GM10248 (cell line): ENCODE measurements at regions not wholly inside any gene's neighbourhood (a gene's known extent, or its start where the extent isn't known, plus 50 kb on each side); places are given as distances from the start of the nearest gene placed in this dataset.

Experiments used
- CTCF ChIA-PET: fragments of 300-600 bp; sonication (Branson Sonifier 250); formaldehyde crosslinking; extraction: SDS; loops from one replicate; lab custom pipeline; 2021; ENCODE audit warnings: antibody characterized with exemption; lab: Yijun Ruan, JAX
- POLR2A ChIA-PET: fragments of 350-650 bp; sonication (Branson Sonifier 250); formaldehyde crosslinking; extraction: SDS; loops from one replicate; lab custom pipeline; 2020; ENCODE audit warnings: antibody characterized with exemption; lab: Yijun Ruan, JAX
- DNase-seq: peaks from one replicate; pipeline ENCODE4 v3.0.0; 2012; ENCODE audit errors: extremely low spot score
- TF ChIP-seq, protein P1 (sequence below): IDR thresholded peaks from 2 replicates; pipeline ENCODE4 v1.5.1; 2012; ENCODE audit warnings: mild to moderate bottlenecking, low read depth; ENCODE audit errors: extremely low read depth, missing control alignments, control extremely low read depth

DNA sequence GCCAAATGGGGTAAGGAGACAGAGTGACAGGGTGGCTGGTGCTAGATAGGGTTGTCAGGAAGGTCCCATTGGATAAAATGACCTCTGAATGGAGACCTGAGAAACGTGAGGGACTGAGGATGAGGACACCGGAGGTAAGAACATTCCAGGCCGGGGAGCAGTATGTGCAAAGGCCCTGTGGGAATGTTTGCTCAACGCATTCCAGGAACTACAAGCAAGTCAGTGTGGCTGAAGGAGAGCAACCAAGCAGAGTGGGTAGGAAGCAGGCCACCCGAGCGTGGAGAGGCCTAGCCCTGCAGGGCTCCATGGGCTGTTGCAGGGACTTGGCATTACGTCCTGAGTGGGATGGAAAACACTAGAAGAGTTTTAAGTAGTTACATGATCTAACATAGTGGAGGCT is 185.6 kb downstream of the ZBTB18 start:
- DNase-seq, result no peak
- ChIA-PET CTCF (no interaction called here), POLR2A (no interaction called here)
- TF ChIP-seq, protein P1, sequence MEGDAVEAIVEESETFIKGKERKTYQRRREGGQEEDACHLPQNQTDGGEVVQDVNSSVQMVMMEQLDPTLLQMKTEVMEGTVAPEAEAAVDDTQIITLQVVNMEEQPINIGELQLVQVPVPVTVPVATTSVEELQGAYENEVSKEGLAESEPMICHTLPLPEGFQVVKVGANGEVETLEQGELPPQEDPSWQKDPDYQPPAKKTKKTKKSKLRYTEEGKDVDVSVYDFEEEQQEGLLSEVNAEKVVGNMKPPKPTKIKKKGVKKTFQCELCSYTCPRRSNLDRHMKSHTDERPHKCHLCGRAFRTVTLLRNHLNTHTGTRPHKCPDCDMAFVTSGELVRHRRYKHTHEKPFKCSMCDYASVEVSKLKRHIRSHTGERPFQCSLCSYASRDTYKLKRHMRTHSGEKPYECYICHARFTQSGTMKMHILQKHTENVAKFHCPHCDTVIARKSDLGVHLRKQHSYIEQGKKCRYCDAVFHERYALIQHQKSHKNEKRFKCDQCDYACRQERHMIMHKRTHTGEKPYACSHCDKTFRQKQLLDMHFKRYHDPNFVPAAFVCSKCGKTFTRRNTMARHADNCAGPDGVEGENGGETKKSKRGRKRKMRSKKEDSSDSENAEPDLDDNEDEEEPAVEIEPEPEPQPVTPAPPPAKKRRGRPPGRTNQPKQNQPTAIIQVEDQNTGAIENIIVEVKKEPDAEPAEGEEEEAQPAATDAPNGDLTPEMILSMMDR, result no peak

DNA sequence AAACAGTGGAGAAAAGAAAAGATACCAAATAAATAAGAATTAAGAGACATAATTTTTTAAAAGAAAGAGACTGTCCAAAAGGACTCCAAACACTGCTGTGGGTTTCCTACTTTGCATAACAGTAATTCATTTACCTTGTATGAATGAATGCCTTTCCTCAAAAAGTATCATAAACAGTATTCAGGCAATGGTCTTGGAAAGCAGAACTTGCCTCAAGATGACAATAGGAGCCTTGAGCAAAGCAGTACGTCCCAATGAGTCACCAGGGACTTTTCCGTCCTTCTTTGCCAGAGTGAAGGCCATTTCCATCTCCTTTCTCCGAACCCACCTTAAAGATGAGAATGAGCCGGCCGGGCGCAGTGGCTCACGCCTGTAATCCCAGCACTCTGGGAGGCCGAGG is 186.4 kb downstream of the ZBTB18 start:
- TF ChIP-seq, protein P1, result no peak
- POLR2A ChIA-PET, result no interaction called here
- DNase-seq, result no peak
- CTCF ChIA-PET, result interaction anchor here (1.0 kb wide), 1 partner anchor 10 kb away, joined by 3 read pairs; no protein-coding TSS in a partner anchor

DNA sequence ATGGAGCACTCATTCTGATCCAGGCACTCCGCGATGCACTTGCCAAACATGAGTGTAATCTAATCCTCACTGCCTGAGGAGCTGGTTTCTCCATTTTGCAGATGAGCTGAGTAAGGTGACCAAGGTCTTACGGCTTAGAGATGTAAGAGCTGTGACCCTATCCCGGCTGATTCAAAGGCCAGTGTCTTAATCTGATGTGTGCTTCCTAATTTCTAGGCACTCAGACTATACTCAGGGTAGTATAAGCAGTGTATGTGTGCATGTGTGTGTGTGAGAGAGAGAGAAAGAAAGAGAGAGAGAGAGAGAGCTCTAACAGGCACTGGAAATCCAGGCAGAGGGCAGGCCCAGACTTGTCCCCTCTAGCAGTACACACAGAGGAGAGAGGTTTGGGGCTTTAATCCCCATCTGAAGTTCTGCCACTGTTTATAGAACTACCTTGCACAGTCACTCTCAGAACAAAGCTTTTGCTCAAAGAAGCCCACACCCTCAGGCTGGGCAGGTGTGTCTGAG is 188.2 kb downstream of the ZBTB18 start:
- CTCF ChIA-PET, result interaction anchor here (1.1 to 1.4 kb wide), 3 partner anchors 9 to 13 kb away, joined by 4 to 7 read pairs (median 5); no protein-coding TSS in a partner anchor
- TF ChIP-seq, protein P1, result no peak
- no peak for DNase-seq
- POLR2A ChIA-PET, result no interaction called here

DNA sequence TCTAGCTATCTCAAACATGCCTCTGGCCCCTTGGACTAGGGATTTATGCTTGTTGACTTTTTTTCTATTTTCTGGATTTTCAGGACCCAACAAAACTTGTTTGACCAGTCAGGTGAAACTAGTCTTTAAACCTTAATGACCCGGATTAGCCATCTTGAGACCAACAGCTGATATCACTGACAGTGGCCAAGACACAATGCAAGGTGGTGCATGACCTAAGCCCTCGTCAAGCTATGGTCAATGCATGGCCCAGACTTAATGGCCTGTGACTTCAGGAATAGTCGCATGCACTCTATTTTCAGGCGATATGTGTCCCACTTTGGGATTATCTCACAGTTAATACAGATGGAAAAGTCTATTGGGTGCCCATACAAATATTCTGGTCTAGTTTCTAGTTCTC is 190.4 kb downstream of the ZBTB18 start:
- TF ChIP-seq, protein P1, result no peak
- CTCF ChIA-PET, result interaction anchor here (1.2 kb wide), 1 partner anchor 14 kb away, joined by 4 read pairs; no protein-coding TSS in a partner anchor
- POLR2A ChIA-PET, result no interaction called here
- DNase-seq, result no peak

DNA sequence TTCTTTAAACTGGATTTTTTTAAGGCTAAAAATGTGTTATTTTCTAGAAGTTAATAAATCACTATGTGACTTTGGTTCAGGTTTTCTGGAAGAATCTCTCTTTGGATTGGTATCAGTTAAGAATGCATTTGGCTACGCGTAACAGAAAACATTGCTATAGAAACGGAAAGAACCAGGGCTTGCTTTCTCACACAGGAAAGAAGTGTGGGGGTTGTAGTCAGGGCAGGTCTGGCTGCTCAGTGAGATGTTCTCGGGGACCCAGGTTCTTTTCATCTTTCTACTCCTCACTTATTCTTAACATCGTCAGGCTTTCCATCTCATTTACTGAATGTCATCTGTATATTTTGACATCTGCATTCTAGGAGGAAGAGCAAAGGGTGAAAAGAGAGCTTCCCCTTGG is 191.4 kb downstream of the ZBTB18 start:
- POLR2A ChIA-PET, result no interaction called here
- no peak for DNase-seq
- TF ChIP-seq, protein P1, result no peak
- CTCF ChIA-PET, result interaction anchor here (1.2 to 1.5 kb wide), 2 partner anchors 14 to 17 kb away, joined by 3 to 4 read pairs; no protein-coding TSS in a partner anchor

DNA sequence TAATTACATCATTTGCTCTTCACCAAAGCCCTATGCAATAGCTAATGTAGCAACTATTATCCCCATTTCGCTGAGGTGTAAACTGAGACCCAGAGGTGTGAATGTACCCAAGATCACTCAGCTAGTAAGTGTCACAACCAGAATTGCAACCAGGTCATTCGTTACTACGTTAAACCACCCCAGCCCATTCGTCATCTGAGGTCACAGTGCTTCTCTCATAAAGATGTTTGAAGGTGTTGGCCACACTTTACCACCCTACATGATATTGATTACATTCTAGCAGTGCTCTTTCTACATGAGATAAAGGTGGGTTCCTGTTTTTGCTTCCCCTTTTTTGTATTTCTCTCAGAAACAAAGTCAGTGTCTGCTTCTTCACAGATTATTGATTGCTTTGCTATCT is 195.3 kb downstream of the ZBTB18 start:
- DNase-seq, result no peak
- ChIA-PET POLR2A (no interaction called here), CTCF (no interaction called here)
- TF ChIP-seq, protein P1, result no peak
